Transverse colon (tissue), 4 donors: ENCODE measurements at regions not wholly inside any gene's neighbourhood (a gene's known extent, or its start where the extent isn't known, plus 50 kb on each side); places are given as distances from the start of the nearest gene placed in this dataset.

Experiments used
- CTCF ChIP-seq, 5 experiments: fragments of 200-600 bp in 3 of 5; fragments of 450-650 bp in 2 of 5; sonication (generic) in 3 of 5; IDR thresholded peaks; 1 replicate in 2 of 5; 2 replicates in 3 of 5; pipeline ENCODE4 v1.5.1; 2016 to 2017; ENCODE audit warnings: antibody characterized with exemption in 5 of 5, inconsistent platforms in 3 of 5, mild to moderate bottlenecking in 2 of 5, moderate library complexity in 1 of 5
- POLR2AphosphoS5 ChIP-seq, 3 donors: sonication (generic); formaldehyde crosslinking; IDR thresholded peaks; one replicate each; pipeline ENCODE4 v1.6.1; 2016; ENCODE audit warnings: antibody characterized with exemption in 3 of 3

GRCh38 chr12:70042675-70043074 is 200.6 kb upstream of the CNOT2 start:
- TF ChIP-seq CTCF (IDR thresholded peaks at IDR 0.05), result no peak
- no peak for TF ChIP-seq POLR2AphosphoS5 (IDR thresholded peaks at IDR 0.05)
